ENCODE measurements at regions not wholly inside any gene's neighbourhood (a gene's known extent, or its start where the extent isn't known, plus 50 kb on each side); places are given as distances from the start of the nearest gene placed in this dataset.

GRCh38 chr21:16492892-16493291 lies 763.1 kb downstream of the USP25 start:
- DNase-seq (ENCODE audit: low read depth), result no peak

- DNase-seq (ENCODE audit: low read depth), result no peak
Observed at GRCh38 chr21:16496609-16497008, 766.8 kb downstream of the USP25 start.

GRCh38 chr21:16500271-16500670 lies 770.5 kb downstream of the USP25 start:
- DNase-seq (ENCODE audit: low read depth), result no peak

- DNase-seq (ENCODE audit: low read depth), result no peak
Observed at GRCh38 chr21:16502273-16502672, 772.5 kb downstream of the USP25 start.

DNA sequence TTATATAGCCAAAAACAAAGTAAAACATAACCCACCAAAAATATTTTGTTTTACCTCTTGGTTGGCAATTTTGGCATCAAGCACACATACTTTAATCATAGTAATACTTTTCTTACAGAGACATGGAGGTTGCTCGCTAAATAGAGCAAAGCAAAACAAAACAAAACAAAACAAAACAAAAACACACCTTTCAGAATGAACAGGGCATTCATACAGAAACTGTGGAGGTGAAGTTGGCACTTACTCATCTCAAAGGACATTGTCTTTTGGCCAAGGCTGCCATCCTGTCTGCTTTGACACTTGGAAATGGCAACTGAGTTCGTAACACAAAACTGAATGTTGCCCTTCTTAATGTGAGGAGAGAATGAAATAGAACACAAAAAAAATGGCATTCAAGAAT lies 773.1 kb downstream of the USP25 start:
- no peak for DNase-seq (ENCODE audit: low read depth)

GRCh38 chr21:16504281-16504680 lies 774.5 kb downstream of the USP25 start:
- no peak for DNase-seq (ENCODE audit: low read depth)

DNA sequence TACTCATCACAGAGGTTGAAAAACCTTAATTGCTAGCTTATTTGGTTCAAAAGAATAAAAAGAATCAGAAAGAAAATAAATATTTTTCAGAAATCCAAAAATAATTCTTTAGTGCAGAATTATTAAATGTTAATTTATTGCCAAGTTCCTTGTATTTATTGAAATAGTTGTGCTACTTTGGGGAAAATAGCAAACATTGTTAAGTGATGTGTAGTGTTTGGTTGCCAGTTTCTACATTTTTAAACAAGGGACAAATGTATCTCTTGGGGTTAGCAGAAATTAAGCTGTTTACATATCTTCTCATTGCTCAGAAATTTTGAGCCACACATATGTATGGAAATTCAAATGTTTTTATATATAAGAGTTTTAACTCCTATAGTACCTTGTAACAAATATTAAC lies 775.0 kb downstream of the USP25 start:
- DNase-seq (ENCODE audit: low read depth), result no peak

GRCh38 chr21:16509476-16509875 lies 779.7 kb downstream of the USP25 start:
- DNase-seq (ENCODE audit: low read depth), result no peak

DNA sequence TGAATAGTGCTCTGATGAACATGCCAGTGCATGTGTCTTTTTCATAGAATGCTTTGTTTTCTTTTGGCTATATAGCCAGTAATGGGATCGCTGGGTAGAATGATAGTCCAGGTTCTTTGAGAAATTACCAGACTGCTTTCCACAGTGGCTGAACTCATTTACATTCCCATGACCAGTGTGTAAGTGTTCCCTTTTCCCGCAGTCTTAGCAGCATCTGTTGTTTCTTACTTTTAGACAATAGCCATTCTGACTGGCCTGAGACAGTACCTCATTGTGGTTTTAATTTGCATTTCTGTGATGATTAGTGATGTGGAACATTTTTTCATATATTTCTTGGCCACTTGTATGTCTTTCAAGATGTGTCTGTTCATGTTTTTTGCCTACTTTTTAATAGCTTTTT lies 784.5 kb downstream of the USP25 start:
- DNase-seq (ENCODE audit: low read depth), result no peak

GRCh38 chr21:16517383-16517782 lies 787.6 kb downstream of the USP25 start:
- DNase-seq (ENCODE audit: low read depth), result no peak

- no peak for DNase-seq (ENCODE audit: low read depth)
Observed at GRCh38 chr21:16519036-16519435, 789.3 kb downstream of the USP25 start.

GRCh38 chr21:16519644-16520043 lies 789.9 kb downstream of the USP25 start:
- no peak for DNase-seq (ENCODE audit: low read depth)

DNA sequence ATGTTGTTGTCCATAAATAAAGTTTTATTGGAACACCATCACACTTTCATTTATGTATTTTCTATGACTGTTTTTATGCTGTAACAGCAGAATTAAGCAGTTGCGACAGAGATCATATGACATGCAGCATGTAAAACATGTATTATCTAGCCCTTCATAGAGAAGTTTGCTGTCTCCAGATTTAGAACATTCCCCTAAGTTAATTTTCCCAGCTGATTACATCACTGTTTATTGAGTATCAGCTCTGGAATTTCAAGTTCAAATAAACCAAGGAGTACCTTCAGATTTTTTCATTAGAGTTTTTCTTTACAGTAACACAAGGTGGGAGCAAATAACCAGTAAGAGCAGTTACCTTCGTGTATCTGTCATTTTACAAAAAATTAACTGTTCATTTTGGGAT lies 792.8 kb downstream of the USP25 start:
- DNase-seq (ENCODE audit: low read depth), result no peak

- no peak for DNase-seq (ENCODE audit: low read depth)
Observed at GRCh38 chr21:16530656-16531055, 800.9 kb downstream of the USP25 start.

GRCh38 chr21:16532840-16533239 lies 803.1 kb downstream of the USP25 start:
- DNase-seq (ENCODE audit: low read depth), result no peak

GRCh38 chr21:16533692-16534407 lies 804.1 kb downstream of the USP25 start:
- no peak for DNase-seq (ENCODE audit: low read depth)

DNA sequence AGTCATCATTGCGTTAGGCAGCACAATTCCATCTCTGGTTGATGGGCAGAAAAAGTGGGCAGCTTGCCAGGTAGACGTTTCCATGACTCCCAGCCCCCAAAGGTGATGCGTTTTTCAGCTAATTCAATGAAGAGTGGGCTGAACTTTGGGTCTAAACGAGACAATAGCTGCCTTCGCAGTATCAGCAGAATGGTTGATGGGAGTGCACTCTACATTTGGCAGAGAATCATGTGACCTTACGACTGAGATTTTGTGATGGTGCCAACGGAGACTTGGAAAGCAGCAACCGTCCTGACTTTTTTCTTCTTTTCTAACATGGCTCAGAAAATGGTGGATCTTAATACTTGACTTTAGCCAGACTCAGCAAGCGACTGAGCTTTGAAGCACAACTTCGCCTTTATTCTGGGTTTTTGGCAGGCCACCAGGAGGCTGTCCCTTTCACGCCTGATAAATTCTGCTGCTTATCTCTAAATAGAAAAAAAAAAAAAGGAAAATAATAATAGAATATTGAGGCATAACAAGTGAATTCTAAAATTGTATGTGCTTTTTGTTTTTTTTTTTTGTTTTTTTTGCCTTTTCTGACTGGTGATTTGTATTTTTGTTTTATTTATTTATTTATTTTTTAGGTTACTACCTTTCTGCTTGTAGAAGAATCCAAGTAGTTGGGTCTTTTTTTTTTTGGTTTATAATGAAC lies 804.8 kb downstream of the USP25 start:
- no peak for DNase-seq (ENCODE audit: low read depth)

GRCh38 chr21:16535102-16535422 lies 805.3 kb downstream of the USP25 start:
- no peak for DNase-seq (ENCODE audit: low read depth)

DNA sequence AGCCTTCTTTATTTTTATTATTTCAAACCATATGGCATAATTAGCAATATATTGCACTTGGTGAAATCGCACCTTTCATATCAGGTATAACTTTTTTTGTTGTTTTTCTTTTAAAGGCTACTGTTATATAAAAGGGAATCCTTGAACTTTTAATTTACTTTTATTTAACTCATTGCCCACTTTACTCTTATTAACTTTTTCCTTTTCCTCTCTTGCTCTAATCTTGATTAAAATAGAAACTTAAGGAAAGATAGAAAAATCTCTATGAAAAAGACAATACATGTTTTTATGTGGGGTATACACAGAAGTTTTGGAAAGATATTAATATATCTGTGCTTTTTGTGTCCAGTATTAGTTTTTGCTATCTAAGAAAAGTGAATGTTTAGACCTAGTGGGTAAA lies 805.8 kb downstream of the USP25 start:
- no peak for DNase-seq (ENCODE audit: low read depth)

GRCh38 chr21:16536140-16536539 lies 806.4 kb downstream of the USP25 start:
- no peak for DNase-seq (ENCODE audit: low read depth)

GRCh38 chr21:16536643-16537434 lies 807.1 kb downstream of the USP25 start:
- no peak for DNase-seq (ENCODE audit: low read depth)

- DNase-seq (ENCODE audit: low read depth), result no peak
Observed at GRCh38 chr21:16537501-16537900, 807.7 kb downstream of the USP25 start.

GRCh38 chr21:16538405-16538804 lies 808.6 kb downstream of the USP25 start:
- DNase-seq (ENCODE audit: low read depth), result no peak
